ENCODE measurements at regions not wholly inside any gene's neighbourhood (a gene's known extent, or its start where the extent isn't known, plus 50 kb on each side); places are given as distances from the start of the nearest gene placed in this dataset.

DNA sequence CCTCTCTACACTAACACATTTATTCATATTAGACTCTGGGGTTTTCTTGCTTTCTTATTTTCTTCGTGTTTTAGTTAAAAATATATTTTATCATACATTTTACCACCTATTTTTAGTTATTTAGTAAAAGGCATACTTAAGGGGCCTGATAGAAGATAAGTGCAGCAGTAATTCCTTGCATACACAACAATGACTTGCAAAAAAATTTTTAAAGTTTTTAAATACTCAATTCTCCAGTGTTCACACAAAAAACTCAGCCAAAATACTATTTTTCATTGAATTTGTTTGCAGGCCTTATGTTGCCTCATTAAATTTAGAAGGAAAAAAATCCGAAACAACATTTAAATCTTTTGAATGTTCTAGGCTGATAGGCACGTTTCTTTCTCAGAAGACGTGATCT, 2431.7 kb downstream of the PCDH9 start:
- TF ChIP-seq, protein P1, sequence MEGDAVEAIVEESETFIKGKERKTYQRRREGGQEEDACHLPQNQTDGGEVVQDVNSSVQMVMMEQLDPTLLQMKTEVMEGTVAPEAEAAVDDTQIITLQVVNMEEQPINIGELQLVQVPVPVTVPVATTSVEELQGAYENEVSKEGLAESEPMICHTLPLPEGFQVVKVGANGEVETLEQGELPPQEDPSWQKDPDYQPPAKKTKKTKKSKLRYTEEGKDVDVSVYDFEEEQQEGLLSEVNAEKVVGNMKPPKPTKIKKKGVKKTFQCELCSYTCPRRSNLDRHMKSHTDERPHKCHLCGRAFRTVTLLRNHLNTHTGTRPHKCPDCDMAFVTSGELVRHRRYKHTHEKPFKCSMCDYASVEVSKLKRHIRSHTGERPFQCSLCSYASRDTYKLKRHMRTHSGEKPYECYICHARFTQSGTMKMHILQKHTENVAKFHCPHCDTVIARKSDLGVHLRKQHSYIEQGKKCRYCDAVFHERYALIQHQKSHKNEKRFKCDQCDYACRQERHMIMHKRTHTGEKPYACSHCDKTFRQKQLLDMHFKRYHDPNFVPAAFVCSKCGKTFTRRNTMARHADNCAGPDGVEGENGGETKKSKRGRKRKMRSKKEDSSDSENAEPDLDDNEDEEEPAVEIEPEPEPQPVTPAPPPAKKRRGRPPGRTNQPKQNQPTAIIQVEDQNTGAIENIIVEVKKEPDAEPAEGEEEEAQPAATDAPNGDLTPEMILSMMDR (conservative IDR thresholded peaks at IDR 0.05; ENCODE audit: low read length): no peak
- TF ChIP-seq EZH2phosphoT487 (IDR thresholded peaks at IDR 0.05; ENCODE audit: borderline replicate concordance): no peak

Data from Loucy (cell line).